ENCODE measurements at regions not wholly inside any gene's neighbourhood (a gene's known extent, or its start where the extent isn't known, plus 50 kb on each side); places are given as distances from the start of the nearest gene placed in this dataset.

DNA sequence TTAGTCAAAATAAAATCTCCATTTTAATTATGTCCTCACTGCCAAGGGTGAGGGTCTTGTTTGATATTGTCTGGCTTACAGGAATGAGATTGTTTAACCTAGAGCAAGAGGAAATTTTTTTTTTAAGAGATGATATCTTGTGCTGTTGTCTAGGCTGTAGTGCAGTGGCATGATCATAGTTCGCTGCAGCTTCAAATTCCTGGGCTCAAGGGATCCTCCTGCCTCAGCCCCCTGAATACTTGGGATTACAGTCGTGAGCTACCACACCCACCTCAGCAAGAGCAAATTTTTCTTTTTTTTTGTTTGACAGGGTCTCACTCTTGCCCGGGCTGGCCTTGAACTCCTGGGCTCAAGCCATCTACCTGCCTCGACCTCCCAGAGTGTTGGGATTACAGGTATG lies 84.6 kb downstream of the DISP1 start:
- no peak overlapping the region for H3K4me2 ChIP-seq (ENCODE audit: insufficient read depth, low read length)
- POLR2A ChIA-PET: interaction anchor here (0.7 kb wide), 1 partner anchor 37 kb away, joined by 3 read pairs; no protein-coding TSS in a partner anchor
- intact Hi-C loops (cut with micrococcal nuclease): no loop called here

More for the DNA sequence above, 84.6 kb downstream of the DISP1 start:
- CTCF ChIA-PET (ENCODE audit: low intra/inter-chr PET ratio): interaction anchor here (0.7 kb wide), 1 partner anchor 1533 kb away, joined by 4 read pairs; no protein-coding TSS in a partner anchor
- in situ Hi-C loops (cut with MboI): no loop called here
- Histone ChIP-seq H3K27me3 (ENCODE audit: control insufficient read depth in 2 of 2, insufficient read depth in 2 of 2, low read length in 2 of 2) (peaks cover 0 to 1% of the 10 kb centered on the region in 2 experiments; a peak in 2 of 5 replicates), H3K9me3 (replicated peaks; ENCODE audit: control insufficient read depth, insufficient read depth, low read depth, low read length) (no peaks in the 10 kb centered on the region), H3K9ac (ENCODE audit: insufficient read depth in 1 of 2, low read depth in 2 of 2, low read length in 2 of 2) (no peak overlapping the region), H4K20me1 (replicated peaks; ENCODE audit: control insufficient read depth, insufficient read depth, low read length) (no peaks in the 10 kb centered on the region), H3K36me3 (ENCODE audit: control insufficient read depth, insufficient read depth, low read length) (no peaks in the 10 kb centered on the region), H3K9me1 (ENCODE audit: control insufficient read depth, insufficient read depth, low read length) (no peaks in the 10 kb centered on the region), H3K79me2 (ENCODE audit: control insufficient read depth, insufficient read depth, low read length) (no peaks in the 10 kb centered on the region), H3K4me3 (no peak overlapping the region), H3K4me1 (replicated peaks in 1 of 2; ENCODE audit: control insufficient read depth in 2 of 2, insufficient read depth in 2 of 2, low read length in 2 of 2) (0 out of 5 replicates have a peak, but pooled peaks cover 0 to 2% of the 10 kb centered on the region in 2 experiments), H2AFZ (ENCODE audit: low read depth, low read length) (no peak overlapping the region), H3K27ac (ENCODE audit: extremely low read depth, low read depth, low read length) (no peak overlapping the region)
- TF ChIP-seq SRSF3 (IDR thresholded peaks at IDR 0.05; ENCODE audit: insufficient read depth, low read length) (no peak), PPARD (CRISPR knock-in tag; IDR thresholded peaks at IDR 0.05) (no peak), KAT8 (IDR thresholded peaks at IDR 0.05; ENCODE audit: low read depth) (no peak), DIDO1 (tag; IDR thresholded peaks at IDR 0.05; ENCODE audit: low read depth) (no peak), BRCA1 (IDR thresholded peaks at IDR 0.05) (no peak), BRCA1 (CRISPR knock-in tag; IDR thresholded peaks at IDR 0.05) (no peak), YBX1 (IDR thresholded peaks at IDR 0.05) (no peak), PML (IDR thresholded peaks at IDR 0.05; ENCODE audit: low read length) (no peak), SETDB1 (IDR thresholded peaks at IDR 0.05; ENCODE audit: low read length) (no peak), SP1 (CRISPR knock-in tag; IDR thresholded peaks at IDR 0.05) (no peak), TEAD2 (tag; IDR thresholded peaks at IDR 0.05) (no peak), MEF2A (IDR thresholded peaks at IDR 0.05; ENCODE audit: control insufficient read depth, low read depth, low read length) (no peak), ZNF76 (CRISPR knock-in tag; IDR thresholded peaks at IDR 0.05; ENCODE audit: borderline replicate concordance) (no peak)
- TF ChIP-seq, protein P1, sequence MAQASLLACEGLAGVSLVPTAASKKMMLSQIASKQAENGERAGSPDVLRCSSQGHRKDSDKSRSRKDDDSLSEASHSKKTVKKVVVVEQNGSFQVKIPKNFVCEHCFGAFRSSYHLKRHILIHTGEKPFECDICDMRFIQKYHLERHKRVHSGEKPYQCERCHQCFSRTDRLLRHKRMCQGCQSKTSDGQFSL (CRISPR knock-in tag; IDR thresholded peaks at IDR 0.05): no peak
- TF ChIP-seq, protein P1 (tag; IDR thresholded peaks at IDR 0.05): no peak
- BruUV-seq (replicated peaks): no TSS peak
- 0% methylated on average over 4 of the region's 4 CpGs for WGBS (ENCODE audit: insufficient coverage, low coverage, missing lambda C conversion rate)
- ATAC-seq (no peak), DNase-seq (ENCODE audit: extremely low read depth in 1 of 4, low spot score in 3 of 4) (no peak), FAIRE-seq (no peak)
